ENCODE measurements at regions not wholly inside any gene's neighbourhood (a gene's known extent, or its start where the extent isn't known, plus 50 kb on each side); places are given as distances from the start of the nearest gene placed in this dataset.

- DNase-seq (ENCODE audit: low read depth, low spot score) = no peak
These were observed 82.6 kb upstream of the DHX15 start for GRCh38 chr4:24666816-24667477.

- no peak for DNase-seq (ENCODE audit: low read depth, low spot score)
These were observed 84.6 kb upstream of the DHX15 start for GRCh38 chr4:24668956-24669355.

GRCh38 chr4:24669751-24670150 is 85.4 kb upstream of the DHX15 start:
- DNase-seq (ENCODE audit: low read depth, low spot score) = no peak

GRCh38 chr4:24671849-24672248 is 87.5 kb upstream of the DHX15 start:
- DNase-seq (ENCODE audit: low read depth, low spot score) = no peak

GRCh38 chr4:24672880-24673279 is 88.5 kb upstream of the DHX15 start:
- no peak for DNase-seq (ENCODE audit: low read depth, low spot score)

- no peak for DNase-seq (ENCODE audit: low read depth, low spot score)
These were observed 89.9 kb upstream of the DHX15 start for GRCh38 chr4:24674279-24674678.

- DNase-seq (ENCODE audit: low read depth, low spot score) = no peak
These were observed 91.5 kb upstream of the DHX15 start for GRCh38 chr4:24675721-24676389.

- DNase-seq (ENCODE audit: low read depth, low spot score) = no peak
These were observed 93.6 kb upstream of the DHX15 start for GRCh38 chr4:24677909-24678308.

- DNase-seq (ENCODE audit: low read depth, low spot score) = no peak
These were observed 96.5 kb upstream of the DHX15 start for GRCh38 chr4:24680746-24681448.

- DNase-seq (ENCODE audit: low read depth, low spot score) = no peak
These were observed 98.8 kb upstream of the DHX15 start for GRCh38 chr4:24683116-24683515.

GRCh38 chr4:24686866-24687692 is 102.7 kb upstream of the DHX15 start:
- DNase-seq (ENCODE audit: low read depth, low spot score) = no peak

- no peak for DNase-seq (ENCODE audit: low read depth, low spot score)
These were observed 104.1 kb upstream of the DHX15 start for GRCh38 chr4:24688453-24688852.

- no peak for DNase-seq (ENCODE audit: low read depth, low spot score)
These were observed 104.9 kb upstream of the DHX15 start for GRCh38 chr4:24689212-24689611.

- DNase-seq (ENCODE audit: low read depth, low spot score) = no peak
These were observed 104.9 kb upstream of the SOD3 start for GRCh38 chr4:24690436-24690835.

- DNase-seq (ENCODE audit: low read depth, low spot score) = no peak
These were observed 101.7 kb upstream of the SOD3 start for GRCh38 chr4:24693636-24694035.

- no peak for DNase-seq (ENCODE audit: low read depth, low spot score)
These were observed 95.3 kb upstream of the SOD3 start for GRCh38 chr4:24700118-24700517.

- no peak for DNase-seq (ENCODE audit: low read depth, low spot score)
These were observed 93.7 kb upstream of the SOD3 start for GRCh38 chr4:24701683-24702082.

- no peak for DNase-seq (ENCODE audit: low read depth, low spot score)
These were observed 93.1 kb upstream of the SOD3 start for GRCh38 chr4:24702281-24702680.

GRCh38 chr4:24703298-24703697 is 92.1 kb upstream of the SOD3 start:
- DNase-seq (ENCODE audit: low read depth, low spot score) = no peak

- no peak for DNase-seq (ENCODE audit: low read depth, low spot score)
These were observed 91.2 kb upstream of the SOD3 start for GRCh38 chr4:24704149-24704548.

- DNase-seq (ENCODE audit: low read depth, low spot score) = no peak
These were observed 90.2 kb upstream of the SOD3 start for GRCh38 chr4:24705016-24705753.
